OCI-LY1 (cell line): ENCODE measurements at regions not wholly inside any gene's neighbourhood (a gene's known extent, or its start where the extent isn't known, plus 50 kb on each side); places are given as distances from the start of the nearest gene placed in this dataset.

Experiments used
- CTCF ChIP-seq: fragments of 200-600 bp; sonication (generic), shearing (Covaris generic); IDR thresholded peaks from 2 replicates; pipeline ENCODE4 v1.5.1; 2017; ENCODE audit warnings: mild to moderate bottlenecking, antibody characterized with exemption, low read length, moderate library complexity, mixed read lengths
- EZH2 ChIP-seq: fragments of 200-600 bp; sonication (generic), shearing (Covaris generic); IDR thresholded peaks from 2 replicates; pipeline ENCODE4 v1.8.0; 2017; ENCODE audit warnings: borderline replicate concordance, mixed run types, mild to moderate bottlenecking, antibody characterized with exemption, low read length, moderate library complexity, mixed read lengths

GRCh38 chr2:144115739-144116291 lies 404.1 kb downstream of the ZEB2 start:
- TF ChIP-seq CTCF (no peak), EZH2 (no peak)
